Astrocyte of the spinal cord (primary cell): ENCODE measurements at regions not wholly inside any gene's neighbourhood (a gene's known extent, or its start where the extent isn't known, plus 50 kb on each side); places are given as distances from the start of the nearest gene placed in this dataset.
A peak's percentile ranks its signal among the peaks of the same experiment; 100 is the strongest.

ENCODE experiments used
- DNase-seq: peaks from one replicate; pipeline ENCODE4 v3.0.0; 2011; ENCODE audit warnings: low read depth, low spot score
- H3K4me3 ChIP-seq: 2 replicates; pipeline ENCODE4 v1.5.1; 2011; ENCODE audit warnings: low read depth, mild to moderate bottlenecking, low read length, moderate library complexity
- in situ Hi-C: cut with HindIII; loops from 2 replicates; pipeline ENCODE4 v1.10.0; 2017; ENCODE audit warnings: low sequenced_read_pairs
- TF ChIP-seq, protein P1 (sequence below): IDR thresholded peaks from 2 replicates; pipeline ENCODE4 v1.5.1; 2012; ENCODE audit warnings: low read depth, mild to moderate bottlenecking, low read length, inconsistent platforms

DNA sequence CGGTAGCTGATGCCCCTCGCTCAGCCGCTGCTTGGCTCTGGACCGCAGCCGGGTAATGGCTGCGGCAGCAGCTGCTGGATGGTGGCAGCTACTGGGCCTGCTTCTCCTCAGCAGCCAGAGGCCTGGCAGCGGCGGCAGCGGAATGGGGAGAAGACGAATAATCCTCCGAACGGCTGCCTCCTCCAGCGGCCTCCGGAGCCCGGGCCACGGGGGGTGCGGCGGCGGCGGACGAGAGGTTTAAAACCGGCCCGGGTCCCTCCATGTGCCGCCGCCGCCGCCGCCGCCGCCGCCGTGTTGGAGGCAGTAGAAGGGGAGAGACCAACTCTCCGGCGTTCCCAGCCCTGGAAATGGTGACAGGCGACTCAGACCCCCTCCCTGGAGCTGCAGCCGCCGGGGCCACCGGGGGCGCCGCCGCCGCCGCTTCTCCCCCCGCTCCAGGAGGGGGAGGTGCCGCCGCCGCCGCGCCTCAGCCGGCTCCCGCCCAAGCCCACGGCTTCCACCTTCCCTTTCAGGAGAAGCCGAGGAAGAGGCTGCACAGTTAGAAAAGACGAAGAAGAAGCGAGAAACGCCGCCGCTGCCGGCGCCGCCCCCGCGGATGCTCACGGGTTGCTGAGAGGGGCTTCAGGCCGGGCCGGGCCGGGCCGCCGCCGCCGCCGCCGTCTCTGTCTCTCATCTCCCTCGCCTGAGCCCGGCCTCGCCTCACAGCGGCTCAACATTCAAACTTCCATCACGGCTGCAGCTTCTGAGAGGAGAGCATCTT lies 118.4 kb upstream of the PRSS3 start:
- TF ChIP-seq, protein P1, sequence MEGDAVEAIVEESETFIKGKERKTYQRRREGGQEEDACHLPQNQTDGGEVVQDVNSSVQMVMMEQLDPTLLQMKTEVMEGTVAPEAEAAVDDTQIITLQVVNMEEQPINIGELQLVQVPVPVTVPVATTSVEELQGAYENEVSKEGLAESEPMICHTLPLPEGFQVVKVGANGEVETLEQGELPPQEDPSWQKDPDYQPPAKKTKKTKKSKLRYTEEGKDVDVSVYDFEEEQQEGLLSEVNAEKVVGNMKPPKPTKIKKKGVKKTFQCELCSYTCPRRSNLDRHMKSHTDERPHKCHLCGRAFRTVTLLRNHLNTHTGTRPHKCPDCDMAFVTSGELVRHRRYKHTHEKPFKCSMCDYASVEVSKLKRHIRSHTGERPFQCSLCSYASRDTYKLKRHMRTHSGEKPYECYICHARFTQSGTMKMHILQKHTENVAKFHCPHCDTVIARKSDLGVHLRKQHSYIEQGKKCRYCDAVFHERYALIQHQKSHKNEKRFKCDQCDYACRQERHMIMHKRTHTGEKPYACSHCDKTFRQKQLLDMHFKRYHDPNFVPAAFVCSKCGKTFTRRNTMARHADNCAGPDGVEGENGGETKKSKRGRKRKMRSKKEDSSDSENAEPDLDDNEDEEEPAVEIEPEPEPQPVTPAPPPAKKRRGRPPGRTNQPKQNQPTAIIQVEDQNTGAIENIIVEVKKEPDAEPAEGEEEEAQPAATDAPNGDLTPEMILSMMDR = no peak
- H3K4me3 ChIP-seq = peak overlapping the region; percentile 43
- peak; percentile 17 for DNase-seq
- in situ Hi-C loops = no loop called here

DNA sequence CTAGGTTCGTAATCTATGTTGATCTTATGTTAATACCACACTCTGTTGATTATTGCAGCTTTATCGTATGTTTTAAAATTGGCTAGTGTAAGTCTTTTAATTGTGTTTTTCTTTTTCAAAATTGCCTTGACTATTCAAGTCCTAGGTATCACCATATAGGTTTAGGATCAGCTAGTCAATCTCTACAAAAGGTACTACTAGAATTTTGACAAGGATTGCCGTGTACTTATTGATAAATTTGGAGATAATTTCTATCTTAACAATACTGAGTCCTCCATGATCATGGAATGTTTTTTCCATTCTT lies 117.9 kb upstream of the PRSS3 start:
- no peak for DNase-seq
- TF ChIP-seq, protein P1 = no peak
- in situ Hi-C loops = no loop called here
- peak overlapping the region; percentile 43 for H3K4me3 ChIP-seq

DNA sequence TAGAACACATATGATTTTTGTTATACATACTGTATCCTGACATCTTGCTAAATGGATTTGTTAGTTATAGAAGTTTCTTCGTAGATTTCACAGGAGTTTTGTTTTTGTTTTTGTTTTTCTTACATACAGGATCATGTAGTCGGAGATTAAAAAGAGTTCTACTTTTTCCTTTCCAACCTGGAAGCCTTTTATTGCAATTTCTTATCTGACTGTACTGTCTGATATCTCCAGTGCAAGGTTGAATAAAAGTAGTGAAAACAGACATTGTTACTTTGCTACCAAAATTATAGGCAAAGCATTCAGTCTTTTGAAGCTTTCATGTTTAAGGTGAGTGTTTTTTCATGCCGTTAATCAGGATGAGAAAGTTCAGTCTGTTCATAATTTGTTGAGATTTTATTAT lies 117.4 kb upstream of the PRSS3 start:
- in situ Hi-C loops = no loop called here
- H3K4me3 ChIP-seq = no peak overlapping the region
- TF ChIP-seq, protein P1 = no peak
- DNase-seq = no peak

DNA sequence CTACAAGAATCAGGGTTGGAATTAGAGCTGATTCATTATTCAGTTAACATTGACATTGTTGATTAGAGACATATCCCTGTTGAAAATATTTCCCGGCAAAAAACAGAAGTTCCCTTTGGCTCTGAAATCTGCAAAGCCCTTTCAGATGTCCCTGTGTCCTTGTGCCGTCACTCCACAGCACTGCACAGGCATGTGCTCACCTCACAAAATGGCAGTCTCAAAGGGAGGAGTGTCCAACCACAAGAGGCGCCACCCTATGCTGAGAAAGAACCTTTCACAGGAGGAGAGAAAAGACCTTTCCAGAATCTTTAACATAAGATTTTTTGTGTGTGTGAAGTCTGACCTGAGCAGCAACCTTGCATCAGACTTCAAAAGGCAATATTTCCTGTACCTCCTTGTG lies 112.8 kb upstream of the PRSS3 start:
- TF ChIP-seq, protein P1 = no peak
- H3K4me3 ChIP-seq = no peak overlapping the region
- DNase-seq = no peak
- in situ Hi-C loops = no loop called here

DNA sequence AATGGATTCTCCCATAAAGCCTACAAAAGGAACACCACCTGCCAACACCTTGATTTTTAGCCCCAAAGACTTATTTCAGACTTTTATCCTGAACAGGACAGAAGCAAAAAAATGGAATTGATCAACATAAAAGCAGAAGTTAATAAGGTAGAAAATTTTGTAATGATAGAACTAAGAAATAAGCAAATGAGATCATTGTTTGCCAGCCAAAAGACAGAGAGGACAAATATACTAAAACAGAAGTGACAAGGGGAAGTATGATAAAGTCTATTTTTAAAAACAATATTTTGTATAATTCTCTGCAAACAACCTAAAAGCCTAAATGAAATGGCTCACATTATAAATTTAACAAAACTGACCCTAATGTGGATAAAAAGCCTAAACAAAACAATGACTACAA lies 110.5 kb upstream of the PRSS3 start:
- TF ChIP-seq, protein P1 = no peak
- in situ Hi-C loops = no loop called here
- no peak for DNase-seq
- H3K4me3 ChIP-seq = no peak overlapping the region

DNA sequence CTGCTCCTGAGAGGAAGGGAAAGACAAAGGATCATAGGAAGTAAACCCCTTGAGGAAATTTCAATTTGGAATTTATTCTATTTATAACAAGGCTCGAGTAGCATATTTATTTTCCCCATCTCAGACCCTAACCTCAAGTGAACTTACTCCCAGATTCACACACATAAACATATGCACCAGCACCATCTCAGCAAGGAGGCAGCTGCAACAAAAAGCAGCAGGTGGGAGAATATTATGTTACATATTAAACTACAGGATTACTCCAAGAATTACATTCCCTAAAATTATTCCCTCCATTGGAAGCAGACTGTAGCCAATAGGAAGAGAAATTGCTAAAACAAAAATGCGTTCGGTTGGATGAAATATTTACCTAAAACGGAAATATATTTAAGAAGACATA lies 108.4 kb upstream of the PRSS3 start:
- TF ChIP-seq, protein P1 = no peak
- in situ Hi-C loops = no loop called here
- DNase-seq = no peak
- H3K4me3 ChIP-seq = no peak overlapping the region
